HCT116 (cell line): ENCODE measurements at regions not wholly inside any gene's neighbourhood (a gene's known extent, or its start where the extent isn't known, plus 50 kb on each side); places are given as distances from the start of the nearest gene placed in this dataset.

Experiments used
- ATAC-seq: fragments of 200-7000 bp; cut with Tn5 transposase; 2 replicates; pipeline ENCODE4 v1.9.1; 2020; ENCODE audit warnings: mild to moderate bottlenecking, moderate library complexity
- BruUV-seq: library from RNA; stranded (reverse); fragments of 400-500 nt; replicated peaks from 2 replicates; lab custom pipeline; 2021; lab: Mats Ljungman, UMichigan
- CTCF ChIA-PET: fragments of 300-600 bp; sonication (Branson Sonifier 250); formaldehyde crosslinking; loops from one replicate; lab custom pipeline; 2021; ENCODE audit warnings: antibody characterized with exemption; lab: Charles Lee
- POLR2A ChIA-PET: fragments of 300-600, 350-600 bp; sonication (Branson Sonifier 250); formaldehyde crosslinking; loops from one replicate; lab custom pipeline; 2021; ENCODE audit warnings: antibody characterized with exemption; lab: Charles Lee
- RAD21 ChIA-PET, 2 experiments: fragments of 300-600 bp; sonication (Branson Sonifier 250); formaldehyde crosslinking; loops; one replicate each; lab custom pipeline; 2023; ENCODE audit warnings: low total read pairs in 2 of 2; ENCODE audit not compliant: uncharacterized antibody in 2 of 2, unreplicated experiment in 2 of 2, low non-redundant PET in 1 of 2; lab: Charles Lee
- DNase-seq: peaks from one replicate; pipeline ENCODE4 v3.0.0-alpha.2; 2010; ENCODE audit warnings: low read depth, low spot score
- H2AFZ ChIP-seq: fragments of 200-600 bp; shearing (Covaris generic), sonication (generic); 2 replicates; pipeline ENCODE4 v1.6.1; 2017; ENCODE audit warnings: low read depth, mixed run types, mixed read lengths, antibody characterized with exemption, low read length; ENCODE audit not compliant: poor library complexity, severe bottlenecking
- H3K27ac ChIP-seq: 2 replicates; pipeline ENCODE4 v1.5.1; 2012; ENCODE audit warnings: low read depth, low read length
- H3K27me3 ChIP-seq: fragments of 200-600 bp; sonication (generic); 2 replicates; pipeline ENCODE4 v1.6.1; 2016; ENCODE audit warnings: mixed run types, low read length, mixed read lengths; ENCODE audit not compliant: insufficient read depth
- H3K36me3 ChIP-seq, 2 experiments: fragments of 200-500 bp in 1 of 2; fragments of 200-600 bp in 1 of 2; sonication (Bioruptor generic) in 1 of 2; sonication (generic) in 1 of 2; 2 replicates each; pipeline versions ENCODE4 v1.5.1 to v1.6.1; 2014 to 2016; ENCODE audit warnings: low read length in 2 of 2, inconsistent platforms in 1 of 2, mixed read lengths in 1 of 2, mixed run types in 1 of 2; ENCODE audit not compliant: insufficient read depth in 2 of 2, control insufficient read depth in 1 of 2
- H3K4me1 ChIP-seq, 2 experiments: fragments of 200-600 bp in 1 of 2; sonication (generic) in 1 of 2; 2 replicates each; pipeline versions ENCODE4 v1.5.1 to v1.6.1; 2012 to 2017; ENCODE audit warnings: low read length in 2 of 2, inconsistent platforms in 1 of 2, mild to moderate bottlenecking in 1 of 2, mixed read lengths in 1 of 2, mixed run types in 1 of 2, moderate library complexity in 1 of 2; ENCODE audit not compliant: insufficient read depth in 2 of 2, control insufficient read depth in 1 of 2
- H3K4me2 ChIP-seq: fragments of 200-600 bp; sonication (generic); 2 replicates; pipeline ENCODE4 v1.6.1; 2017; ENCODE audit warnings: mixed run types, low read length, mixed read lengths
- H3K4me3 ChIP-seq, 2 experiments: fragments of 200-600 bp in 1 of 2; sonication (generic) in 1 of 2; replicated peaks in 1 of 2; 2 replicates each; pipeline ENCODE4 v1.5.1; 2011 to 2016; ENCODE audit warnings: low read length in 2 of 2, control low read depth in 1 of 2, low read depth in 1 of 2, mild to moderate bottlenecking in 1 of 2, mixed read lengths in 1 of 2, mixed run types in 1 of 2
- H3K79me2 ChIP-seq: fragments of 200-600 bp; sonication (generic); 2 replicates; pipeline ENCODE4 v1.6.1; 2017; ENCODE audit warnings: mild to moderate bottlenecking, mixed run types, low read length, moderate library complexity, mixed read lengths; ENCODE audit not compliant: insufficient read depth
- H3K9ac ChIP-seq: fragments of 200-600 bp; sonication (generic); 2 replicates; pipeline ENCODE4 v1.6.1; 2016; ENCODE audit warnings: low read length, mixed read lengths
- H3K9me2 ChIP-seq: fragments of 200-600 bp; sonication (generic), shearing (Covaris generic); 2 replicates; pipeline ENCODE4 v1.6.1; 2017; ENCODE audit warnings: mixed run types, mild to moderate bottlenecking, moderate library complexity; ENCODE audit not compliant: insufficient read depth
- H3K9me3 ChIP-seq, 2 experiments: fragments of 200-500 bp in 1 of 2; fragments of 200-600 bp in 1 of 2; sonication (Bioruptor generic) in 1 of 2; sonication (generic) in 1 of 2; 2 replicates each; pipeline ENCODE4 v1.6.1; 2014 to 2017; ENCODE audit warnings: low read length in 2 of 2, mixed read lengths in 2 of 2, inconsistent platforms in 1 of 2, low read depth in 1 of 2, mild to moderate bottlenecking in 1 of 2, mixed run types in 1 of 2, moderate library complexity in 1 of 2; ENCODE audit not compliant: control insufficient read depth in 1 of 2, insufficient read depth in 1 of 2
- H4K20me1 ChIP-seq: fragments of 200-600 bp; sonication (generic), shearing (Covaris generic); 2 replicates; pipeline ENCODE4 v1.6.1; 2017; ENCODE audit warnings: mixed run types, mild to moderate bottlenecking, moderate library complexity; ENCODE audit not compliant: insufficient read depth
- ATF3 ChIP-seq: IDR thresholded peaks from 2 replicates; pipeline ENCODE4 v1.6.1; 2012
- EGR1 ChIP-seq: IDR thresholded peaks from 2 replicates; pipeline ENCODE4 v1.6.1; 2012; ENCODE audit warnings: low read depth
- FOSL1 ChIP-seq: IDR thresholded peaks from 2 replicates; pipeline ENCODE4 v1.6.1; 2012; ENCODE audit warnings: low read depth
- ZBTB33 ChIP-seq: IDR thresholded peaks from 2 replicates; pipeline ENCODE4 v1.6.1; 2011; ENCODE audit warnings: mild to moderate bottlenecking, low read length, moderate library complexity; ENCODE audit not compliant: insufficient replicate concordance; ENCODE audit errors: extremely low read depth
- intact Hi-C: fragments of 100-400 bp; cut with micrococcal nuclease; formaldehyde crosslinking; loops from 2 replicates; pipeline ENCODE4 v1.10.0; 2022

GRCh38 chr20:4086771-4087687 is 61.6 kb upstream of the SMOX start:
- Histone ChIP-seq H3K9me3 (no peaks in the 10 kb centered on the region), H3K4me2 (no peak overlapping the region), H3K4me3 (no peak overlapping the region), H4K20me1 (no peaks in the 10 kb centered on the region), H2AFZ (no peak overlapping the region), H3K36me3 (no peaks in the 10 kb centered on the region), H3K9me2 (no peaks in the 10 kb centered on the region), H3K27ac (no peak overlapping the region), H3K79me2 (no peaks in the 10 kb centered on the region), H3K27me3 (no peaks in the 10 kb centered on the region), H3K9ac (no peak overlapping the region), H3K4me1 (peaks cover 5 to 27% of the 10 kb centered on the region in 2 experiments; a peak in 3 of 4 replicates)
- CTCF ChIA-PET: no interaction called here
- ATAC-seq (no peak), DNase-seq (no peak)
- BruUV-seq: no TSS peak
- RAD21 ChIA-PET: no interaction called here
- intact Hi-C loops: loop anchor here (5.0 kb wide), 2 partner anchors 200 to 300 kb away; partner anchors contain the start of genes CENPB and PANK2
- TF ChIP-seq EGR1 (no peak), FOSL1 (no peak), ZBTB33 (no peak), ATF3 (no peak)
- POLR2A ChIA-PET: no interaction called here
